A673 (cell line): ENCODE measurements at regions not wholly inside any gene's neighbourhood (a gene's known extent, or its start where the extent isn't known, plus 50 kb on each side); places are given as distances from the start of the nearest gene placed in this dataset.

Source experiments
- EZH2 ChIP-seq: fragments of 200-600 bp; sonication (generic); IDR thresholded peaks from 2 replicates; pipeline ENCODE4 v1.6.1; 2017; ENCODE audit warnings: borderline replicate concordance, low read depth, mild to moderate bottlenecking, mixed read lengths, antibody characterized with exemption, low read length; ENCODE audit not compliant: poor library complexity, severe bottlenecking
- TF ChIP-seq, protein P1 (sequence below): fragments of 300-800, 200-600 bp; sonication (generic); conservative IDR thresholded peaks from 2 replicates; pipeline ENCODE4 v1.5.1; 2017; ENCODE audit warnings: low read depth, mild to moderate bottlenecking, antibody characterized with exemption, low read length, moderate library complexity, mixed read lengths

DNA sequence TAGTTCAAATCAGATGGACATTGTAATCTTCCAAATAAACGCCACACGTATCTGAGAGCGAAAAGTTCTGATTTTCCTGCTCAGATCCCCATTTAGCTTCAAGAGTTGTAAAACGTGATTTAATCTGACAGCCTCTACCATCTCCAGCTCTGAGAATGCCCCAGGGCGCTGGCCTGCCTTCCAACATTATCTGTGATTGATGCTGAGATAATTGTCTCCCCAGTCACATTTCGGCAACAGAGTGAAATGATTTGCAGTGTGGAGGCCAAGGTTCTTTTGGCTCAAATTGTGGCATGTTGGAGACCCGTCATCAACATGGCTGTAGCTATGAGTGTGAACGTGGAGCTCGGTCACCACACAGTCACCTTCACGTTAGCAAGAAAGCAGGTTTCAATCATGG, 283.4 kb downstream of the BRD1 start:
- TF ChIP-seq, protein P1, sequence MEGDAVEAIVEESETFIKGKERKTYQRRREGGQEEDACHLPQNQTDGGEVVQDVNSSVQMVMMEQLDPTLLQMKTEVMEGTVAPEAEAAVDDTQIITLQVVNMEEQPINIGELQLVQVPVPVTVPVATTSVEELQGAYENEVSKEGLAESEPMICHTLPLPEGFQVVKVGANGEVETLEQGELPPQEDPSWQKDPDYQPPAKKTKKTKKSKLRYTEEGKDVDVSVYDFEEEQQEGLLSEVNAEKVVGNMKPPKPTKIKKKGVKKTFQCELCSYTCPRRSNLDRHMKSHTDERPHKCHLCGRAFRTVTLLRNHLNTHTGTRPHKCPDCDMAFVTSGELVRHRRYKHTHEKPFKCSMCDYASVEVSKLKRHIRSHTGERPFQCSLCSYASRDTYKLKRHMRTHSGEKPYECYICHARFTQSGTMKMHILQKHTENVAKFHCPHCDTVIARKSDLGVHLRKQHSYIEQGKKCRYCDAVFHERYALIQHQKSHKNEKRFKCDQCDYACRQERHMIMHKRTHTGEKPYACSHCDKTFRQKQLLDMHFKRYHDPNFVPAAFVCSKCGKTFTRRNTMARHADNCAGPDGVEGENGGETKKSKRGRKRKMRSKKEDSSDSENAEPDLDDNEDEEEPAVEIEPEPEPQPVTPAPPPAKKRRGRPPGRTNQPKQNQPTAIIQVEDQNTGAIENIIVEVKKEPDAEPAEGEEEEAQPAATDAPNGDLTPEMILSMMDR, result no peak
- TF ChIP-seq EZH2, result no peak
